Osteoblast (primary cell): ENCODE measurements at regions not wholly inside any gene's neighbourhood (a gene's known extent, or its start where the extent isn't known, plus 50 kb on each side); places are given as distances from the start of the nearest gene placed in this dataset.
"Not testable (repeated sequence)": the region's sequence is repeated elsewhere in the genome, so short reads cannot be mapped to it uniquely, and the experiment has no call there.

Source experiments
- DNase-seq: peaks from one replicate; pipeline ENCODE4 v3.0.0; 2011; ENCODE audit warnings: low spot score, mixed read lengths; ENCODE audit not compliant: insufficient read length; ENCODE audit errors: missing footprints
- H2AFZ ChIP-seq: 2 replicates; pipeline ENCODE4 v1.6.0; 2011; ENCODE audit warnings: mild to moderate bottlenecking, low read length
- H3K27ac ChIP-seq: 2 replicates; pipeline ENCODE4 v1.5.1; 2011; ENCODE audit warnings: mild to moderate bottlenecking, low read depth, low read length, moderate library complexity
- H3K27me3 ChIP-seq: 2 replicates; pipeline ENCODE4 v1.6.0; 2012; ENCODE audit warnings: mild to moderate bottlenecking, control low read depth, inconsistent platforms, low read length, moderate library complexity; ENCODE audit not compliant: insufficient read depth
- H3K36me3 ChIP-seq: 2 replicates; pipeline ENCODE4 v1.5.1; 2011; ENCODE audit warnings: mild to moderate bottlenecking, low read length, control low read depth, moderate library complexity; ENCODE audit not compliant: insufficient read depth
- H3K4me1 ChIP-seq: 2 replicates; pipeline ENCODE4 v1.5.1; 2011; ENCODE audit warnings: mild to moderate bottlenecking, low read length, control low read depth, moderate library complexity; ENCODE audit not compliant: insufficient read depth
- H3K4me2 ChIP-seq: 2 replicates; pipeline ENCODE4 v1.6.0; 2011; ENCODE audit warnings: mild to moderate bottlenecking, low read length; ENCODE audit not compliant: insufficient read depth
- H3K4me3 ChIP-seq: fragments of 200-600 bp; sonication (generic); 3 replicates; pipeline ENCODE4 v1.5.1; 2012; ENCODE audit warnings: mild to moderate bottlenecking, low read length, inconsistent platforms; ENCODE audit not compliant: insufficient read depth
- H3K79me2 ChIP-seq: 2 replicates; pipeline ENCODE4 v1.6.0; 2012; ENCODE audit warnings: mild to moderate bottlenecking, low read length, control low read depth, inconsistent platforms; ENCODE audit not compliant: insufficient read depth
- H3K9me3 ChIP-seq: 2 replicates; pipeline ENCODE4 v1.5.1; 2011; ENCODE audit warnings: low read depth, low read length, control low read depth
- H4K20me1 ChIP-seq: 2 replicates; pipeline ENCODE4 v1.6.0; 2012; ENCODE audit warnings: mild to moderate bottlenecking, low read length, control low read depth; ENCODE audit not compliant: insufficient read depth
- TF ChIP-seq, protein P1 (sequence below): IDR thresholded peaks from 2 replicates; pipeline ENCODE4 v1.5.1; 2011; ENCODE audit warnings: mild to moderate bottlenecking, low read depth, low read length, moderate library complexity; ENCODE audit errors: extremely low read depth

- H4K20me1 ChIP-seq = no peaks in the 10 kb centered on the region
- DNase-seq = no peak
- H3K9me3 ChIP-seq = no peaks in the 10 kb centered on the region
- H2AFZ ChIP-seq = no peak overlapping the region
- H3K27ac ChIP-seq = no peak overlapping the region
- TF ChIP-seq, protein P1, sequence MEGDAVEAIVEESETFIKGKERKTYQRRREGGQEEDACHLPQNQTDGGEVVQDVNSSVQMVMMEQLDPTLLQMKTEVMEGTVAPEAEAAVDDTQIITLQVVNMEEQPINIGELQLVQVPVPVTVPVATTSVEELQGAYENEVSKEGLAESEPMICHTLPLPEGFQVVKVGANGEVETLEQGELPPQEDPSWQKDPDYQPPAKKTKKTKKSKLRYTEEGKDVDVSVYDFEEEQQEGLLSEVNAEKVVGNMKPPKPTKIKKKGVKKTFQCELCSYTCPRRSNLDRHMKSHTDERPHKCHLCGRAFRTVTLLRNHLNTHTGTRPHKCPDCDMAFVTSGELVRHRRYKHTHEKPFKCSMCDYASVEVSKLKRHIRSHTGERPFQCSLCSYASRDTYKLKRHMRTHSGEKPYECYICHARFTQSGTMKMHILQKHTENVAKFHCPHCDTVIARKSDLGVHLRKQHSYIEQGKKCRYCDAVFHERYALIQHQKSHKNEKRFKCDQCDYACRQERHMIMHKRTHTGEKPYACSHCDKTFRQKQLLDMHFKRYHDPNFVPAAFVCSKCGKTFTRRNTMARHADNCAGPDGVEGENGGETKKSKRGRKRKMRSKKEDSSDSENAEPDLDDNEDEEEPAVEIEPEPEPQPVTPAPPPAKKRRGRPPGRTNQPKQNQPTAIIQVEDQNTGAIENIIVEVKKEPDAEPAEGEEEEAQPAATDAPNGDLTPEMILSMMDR = no peak
- no peak overlapping the region for H3K4me2 ChIP-seq
- H3K4me3 ChIP-seq = no peak overlapping the region
- H3K4me1 ChIP-seq = peaks cover 10% of the 10 kb centered on the region
- H3K36me3 ChIP-seq = no peaks in the 10 kb centered on the region
- H3K79me2 ChIP-seq = no peaks in the 10 kb centered on the region
- H3K27me3 ChIP-seq = no peaks in the 10 kb centered on the region
Measured at GRCh38 chr10:78420946-78421735, 387.5 kb downstream of the RPS24 start.

- not testable (repeated sequence) for H3K4me3 ChIP-seq, H3K4me1 ChIP-seq, H3K27ac ChIP-seq, H3K36me3 ChIP-seq, DNase-seq, H3K27me3 ChIP-seq, H3K9me3 ChIP-seq, H3K4me2 ChIP-seq, H2AFZ ChIP-seq, H3K79me2 ChIP-seq, H4K20me1 ChIP-seq
Measured at GRCh38 chr10:78424050-78424449, 390.4 kb downstream of the RPS24 start.

GRCh38 chr10:78424723-78425122 lies 391.1 kb downstream of the RPS24 start:
- peaks cover 15% of the 10 kb centered on the region for H3K27me3 ChIP-seq
- no peaks in the 10 kb centered on the region for H3K4me1 ChIP-seq
- TF ChIP-seq, protein P1 = peak; percentile 35
- no peaks in the 10 kb centered on the region for H3K36me3 ChIP-seq
- no peak overlapping the region for H3K27ac ChIP-seq
- no peaks in the 10 kb centered on the region for H3K79me2 ChIP-seq
- H3K4me2 ChIP-seq = no peak overlapping the region
- no peaks in the 10 kb centered on the region for H4K20me1 ChIP-seq
- DNase-seq = no peak
- no peak overlapping the region for H3K4me3 ChIP-seq
- no peak overlapping the region for H2AFZ ChIP-seq
- H3K9me3 ChIP-seq = no peaks in the 10 kb centered on the region

DNA sequence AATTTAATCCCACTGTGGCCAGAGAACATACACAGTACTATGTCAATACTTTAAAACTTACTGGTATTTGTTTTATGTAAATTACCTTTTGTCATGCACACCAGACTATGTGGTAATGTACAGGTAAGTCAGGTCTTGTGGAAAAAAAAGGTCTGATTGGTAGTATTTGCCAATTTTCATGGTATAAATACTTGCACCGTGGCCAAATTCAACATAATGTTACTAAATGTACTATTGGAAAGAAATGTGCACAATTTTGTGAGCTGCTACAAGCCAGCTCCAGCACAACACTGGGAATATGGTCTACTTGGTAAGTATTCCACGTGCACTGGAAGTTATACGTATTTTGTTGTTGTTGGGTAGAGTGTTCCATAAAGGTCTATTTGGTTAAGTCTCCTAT lies 392.5 kb downstream of the RPS24 start:
- TF ChIP-seq, protein P1 = no peak
- Histone ChIP-seq H4K20me1 (no peaks in the 10 kb centered on the region), H3K9me3 (no peaks in the 10 kb centered on the region), H3K36me3 (no peaks in the 10 kb centered on the region), H2AFZ (no peak overlapping the region), H3K27ac (no peak overlapping the region), H3K79me2 (no peaks in the 10 kb centered on the region), H3K27me3 (peaks cover 28% of the 10 kb centered on the region), H3K4me2 (no peak overlapping the region), H3K4me1 (no peaks in the 10 kb centered on the region), H3K4me3 (no peak overlapping the region)
- no peak for DNase-seq
